ENCODE measurements at regions not wholly inside any gene's neighbourhood (a gene's known extent, or its start where the extent isn't known, plus 50 kb on each side); places are given as distances from the start of the nearest gene placed in this dataset.

DNA sequence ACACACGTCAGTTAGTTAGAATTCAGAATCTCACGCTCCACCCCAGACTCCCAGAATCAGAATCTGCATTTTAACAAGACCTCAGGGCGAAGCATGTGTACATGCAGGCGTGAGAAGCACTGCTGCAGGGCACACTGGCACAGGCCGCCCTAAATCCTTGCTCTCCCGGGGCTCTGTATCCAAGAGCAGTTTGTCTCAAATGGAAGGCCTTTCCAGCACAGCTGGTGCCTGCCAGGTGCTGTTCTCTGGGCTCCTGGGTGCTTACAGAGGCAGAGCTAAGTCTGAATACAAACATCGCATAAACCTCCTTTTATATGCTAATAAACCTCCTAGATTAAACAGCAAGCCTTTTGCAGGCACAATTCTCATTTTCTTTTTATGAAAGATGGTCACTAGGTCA lies 119.1 kb upstream of the CD93 start:
- no peak overlapping the region for H3K18ac ChIP-seq (ENCODE audit: low read depth, low read length)
- CTCF ChIA-PET, result interaction anchor here (1.1 kb wide), 1 partner anchor 53 kb away, joined by 3 read pairs; no protein-coding TSS in a partner anchor
- H2BK20ac ChIP-seq (ENCODE audit: low read depth, low read length), result no peak overlapping the region
- H4K5ac ChIP-seq (ENCODE audit: low read depth, low read length), result no peak overlapping the region
- dilution Hi-C loops (cut with HindIII; ENCODE audit: low sequenced_read_pairs, unreplicated experiment) (no loop called here), in situ Hi-C loops (cut with MboI; ENCODE audit: low sequenced_read_pairs) (no loop called here), intact Hi-C loops (cut with micrococcal nuclease) (no loop called here)
- H3K4me3 ChIP-seq (ENCODE audit: insufficient read depth, low read depth, low read length), result no peak overlapping the region
- H3K23ac ChIP-seq (ENCODE audit: low read depth, low read length), result no peak overlapping the region
- WGBS, 2 experiments (ENCODE audit: extremely low coverage in 2 of 2, insufficient read length in 1 of 2), result 33% methylated on average over 2 of the region's 7 CpGs; no CpG with 5 or more reads in 1 of the 2 experiments
- no peak overlapping the region for H2AK9ac ChIP-seq (replicated peaks; ENCODE audit: low read depth, low read length, poor library complexity)
- H3K9me1 ChIP-seq (ENCODE audit: insufficient read depth, low read length), result no peaks in the 10 kb centered on the region
- H2AFZ ChIP-seq (replicated peaks; ENCODE audit: low read length, poor library complexity), result no peak overlapping the region
- H2BK15ac ChIP-seq (ENCODE audit: low read depth, low read length), result no peak overlapping the region
- H3K27me3 ChIP-seq (ENCODE audit: control insufficient read depth, insufficient read depth, low read length), result peaks cover 47% of the 10 kb centered on the region
- no peak overlapping the region for H2AK5ac ChIP-seq (ENCODE audit: low read depth, low read length)
- H4K20me1 ChIP-seq (ENCODE audit: insufficient read depth, low read length), result no peaks in the 10 kb centered on the region
- H3K56ac ChIP-seq (ENCODE audit: extremely low read depth, insufficient read depth, low read length), result no peak overlapping the region
- H3K14ac ChIP-seq (replicated peaks; ENCODE audit: low read depth, low read length), result no peak overlapping the region
- no peak overlapping the region for H2BK5ac ChIP-seq (ENCODE audit: low read depth, low read length, poor library complexity, severe bottlenecking)
- H4K91ac ChIP-seq (ENCODE audit: insufficient read depth, low read depth, low read length), result no peak overlapping the region
- H3K27ac ChIP-seq (ENCODE audit: insufficient read depth, low read length), result no peak overlapping the region
- POLR2A ChIA-PET (ENCODE audit: unreplicated experiment), result no interaction called here
- H3K36me3 ChIP-seq (ENCODE audit: control insufficient read depth, insufficient read depth, low read length), result no peaks in the 10 kb centered on the region
- TF ChIP-seq, protein P1, sequence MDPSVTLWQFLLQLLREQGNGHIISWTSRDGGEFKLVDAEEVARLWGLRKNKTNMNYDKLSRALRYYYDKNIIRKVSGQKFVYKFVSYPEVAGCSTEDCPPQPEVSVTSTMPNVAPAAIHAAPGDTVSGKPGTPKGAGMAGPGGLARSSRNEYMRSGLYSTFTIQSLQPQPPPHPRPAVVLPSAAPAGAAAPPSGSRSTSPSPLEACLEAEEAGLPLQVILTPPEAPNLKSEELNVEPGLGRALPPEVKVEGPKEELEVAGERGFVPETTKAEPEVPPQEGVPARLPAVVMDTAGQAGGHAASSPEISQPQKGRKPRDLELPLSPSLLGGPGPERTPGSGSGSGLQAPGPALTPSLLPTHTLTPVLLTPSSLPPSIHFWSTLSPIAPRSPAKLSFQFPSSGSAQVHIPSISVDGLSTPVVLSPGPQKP (IDR thresholded peaks at IDR 0.05; ENCODE audit: borderline replicate concordance, low read depth, low read length), result no peak
- H3K4me1 ChIP-seq (ENCODE audit: control insufficient read depth, insufficient read depth, low read length), result no peaks in the 10 kb centered on the region
- no peak overlapping the region for H4K8ac ChIP-seq (ENCODE audit: low read depth in 2 of 2, low read length in 2 of 2)
- DNase-seq (no peak), ATAC-seq (ENCODE audit: low read depth) (no peak)
- no TSS peak for BruUV-seq (replicated peaks)
- no peaks in the 10 kb centered on the region for H3K9me3 ChIP-seq (ENCODE audit: control insufficient read depth, insufficient read depth, low read length)
- no peak overlapping the region for H3K9ac ChIP-seq (ENCODE audit: low read depth, low read length)
- H3K79me1 ChIP-seq (ENCODE audit: low read depth in 1 of 2, low read length in 2 of 2), result no peaks in the 10 kb centered on the region
- no peak overlapping the region for H3K4ac ChIP-seq (ENCODE audit: low read depth, low read length)
- H2BK120ac ChIP-seq (ENCODE audit: low read depth, low read length), result no peak overlapping the region
- H3K4me2 ChIP-seq (ENCODE audit: low read depth, low read length), result no peak overlapping the region
